ENCODE measurements at regions not wholly inside any gene's neighbourhood (a gene's known extent, or its start where the extent isn't known, plus 50 kb on each side); places are given as distances from the start of the nearest gene placed in this dataset.

GRCh38 chr12:132439333-132439904 lies 50.5 kb upstream of the FBRSL1 start:
- no peak for ATAC-seq
- no peak for DNase-seq (ENCODE audit: missing footprints)
- intact Hi-C loops (cut with DNase I): no loop called here

GRCh38 chr12:132438726-132439125 lies 51.2 kb upstream of the FBRSL1 start:
- DNase-seq (ENCODE audit: missing footprints) (no peak), ATAC-seq (no peak)
- intact Hi-C loops (cut with DNase I): no loop called here

GRCh38 chr12:132437943-132438700 lies 51.8 kb upstream of the FBRSL1 start:
- DNase-seq (ENCODE audit: missing footprints): no peak
- intact Hi-C loops (cut with DNase I): no loop called here
- ATAC-seq: no peak

- ATAC-seq (no peak), DNase-seq (ENCODE audit: missing footprints) (no peak)
- intact Hi-C loops (cut with DNase I): no loop called here
These were observed 52.6 kb upstream of the FBRSL1 start for GRCh38 chr12:132437252-132437932.

GRCh38 chr12:132436791-132437251 lies 53.1 kb upstream of the FBRSL1 start:
- no peak for DNase-seq (ENCODE audit: missing footprints)

GRCh38 chr12:132435486-132436187 lies 54.3 kb upstream of the FBRSL1 start:
- ATAC-seq (no peak), DNase-seq (ENCODE audit: missing footprints) (no peak)
- intact Hi-C loops (cut with DNase I): no loop called here

More at GRCh38 chr12:132436791-132437251, 53.1 kb upstream of the FBRSL1 start:
- intact Hi-C loops (cut with DNase I): no loop called here
- no peak for ATAC-seq

GRCh38 chr12:132433641-132434395 lies 56.1 kb upstream of the FBRSL1 start:
- intact Hi-C loops (cut with DNase I): no loop called here

GRCh38 chr12:132432721-132433577 lies 57.0 kb upstream of the FBRSL1 start:
- DNase-seq (ENCODE audit: missing footprints): no peak
- intact Hi-C loops (cut with DNase I): no loop called here
- ATAC-seq: no peak

More at GRCh38 chr12:132433641-132434395, 56.1 kb upstream of the FBRSL1 start:
- no peak for DNase-seq (ENCODE audit: missing footprints)
- no peak for ATAC-seq

- DNase-seq (ENCODE audit: missing footprints): no peak
- ATAC-seq: no peak
- intact Hi-C loops (cut with DNase I): no loop called here
These were observed 57.7 kb upstream of the FBRSL1 start for GRCh38 chr12:132432126-132432705.

GRCh38 chr12:132430838-132431774 lies 58.8 kb upstream of the FBRSL1 start:
- ATAC-seq: no peak
- intact Hi-C loops (cut with DNase I): no loop called here
- DNase-seq (ENCODE audit: missing footprints): no peak

- ATAC-seq (no peak), DNase-seq (ENCODE audit: missing footprints) (no peak)
- intact Hi-C loops (cut with DNase I): no loop called here
These were observed 59.9 kb upstream of the FBRSL1 start for GRCh38 chr12:132429946-132430643.

GRCh38 chr12:132429602-132429945 lies 60.4 kb upstream of the FBRSL1 start:
- no peak for ATAC-seq
- DNase-seq (ENCODE audit: missing footprints): no peak
- intact Hi-C loops (cut with DNase I): no loop called here

- intact Hi-C loops (cut with DNase I): no loop called here
These were observed 60.9 kb upstream of the FBRSL1 start for GRCh38 chr12:132428936-132429601.

GRCh38 chr12:132427999-132428935 lies 61.7 kb upstream of the FBRSL1 start:
- DNase-seq (ENCODE audit: missing footprints) (no peak), ATAC-seq (no peak)
- intact Hi-C loops (cut with DNase I): no loop called here

More at GRCh38 chr12:132428936-132429601, 60.9 kb upstream of the FBRSL1 start:
- ATAC-seq: no peak
- no peak for DNase-seq (ENCODE audit: missing footprints)
